Activated naive CD8-positive, alpha-beta T cell treated with anti-CD3 and anti-CD28 coated beads, Interleukin-2, amount 10 ng/mL, durations not matched to agents 7 days and 5 days (primary cell): ENCODE measurements at regions not wholly inside any gene's neighbourhood (a gene's known extent, or its start where the extent isn't known, plus 50 kb on each side); places are given as distances from the start of the nearest gene placed in this dataset.
A peak's percentile ranks its signal among the peaks of the same experiment; 100 is the strongest.

Experiments
- ATAC-seq: fragments of 150-1000 bp; cut with Tn5 transposase; one replicate; pipeline ENCODE4 v1.10.0; 2021; ENCODE audit warnings: low read depth, moderate library complexity
- POLR2A ChIA-PET: fragments of 350-600 bp; sonication (Branson Sonifier 250); formaldehyde crosslinking; loops from one replicate; lab custom pipeline; 2021; ENCODE audit warnings: antibody characterized with exemption; lab: Charles Lee
- DNase-seq: peaks from one replicate; pipeline ENCODE4 v3.0.0; 2021
- H3K27ac Mint-ChIP-seq: one replicate; pipeline ENCODE4 v1.8.0; 2022; ENCODE audit warnings: mild to moderate bottlenecking, mixed read lengths
- H3K27me3 Mint-ChIP-seq: one replicate; pipeline ENCODE4 v1.8.0; 2022; ENCODE audit warnings: mild to moderate bottlenecking, moderate library complexity, mixed read lengths
- H3K36me3 Mint-ChIP-seq: one replicate; pipeline ENCODE4 v1.8.0; 2021; ENCODE audit warnings: mild to moderate bottlenecking, mixed read lengths
- H3K4me1 Mint-ChIP-seq: one replicate; pipeline ENCODE4 v1.8.0; 2021; ENCODE audit warnings: mixed read lengths
- H3K4me3 Mint-ChIP-seq: one replicate; pipeline ENCODE4 v1.8.0; 2022; ENCODE audit warnings: mild to moderate bottlenecking, moderate library complexity, mixed read lengths
- H3K9me3 Mint-ChIP-seq: one replicate; pipeline ENCODE4 v1.8.0; 2021; ENCODE audit warnings: mixed read lengths

GRCh38 chr1:193321242-193321840, 134.9 kb upstream of the B3GALT2 start:
- Mint-ChIP-seq H3K9me3 (peaks cover 9% of the 10 kb centered on the region), H3K27me3 (no peaks in the 10 kb centered on the region), H3K4me3 (no peak overlapping the region), H3K27ac (no peak overlapping the region), H3K4me1 (no peaks in the 10 kb centered on the region), H3K36me3 (no peaks in the 10 kb centered on the region)
- DNase-seq = no peak
- no peak for ATAC-seq
- POLR2A ChIA-PET = no interaction called here

- ATAC-seq (no peak), DNase-seq (no peak)
- Mint-ChIP-seq H3K27me3 (no peaks in the 10 kb centered on the region), H3K4me1 (no peaks in the 10 kb centered on the region), H3K4me3 (no peak overlapping the region), H3K36me3 (no peaks in the 10 kb centered on the region), H3K27ac (no peak overlapping the region), H3K9me3 (peaks cover 3% of the 10 kb centered on the region)
- POLR2A ChIA-PET = no interaction called here
These were observed 133.9 kb upstream of the B3GALT2 start for GRCh38 chr1:193320270-193320669.

GRCh38 chr1:193318347-193318746, 131.9 kb upstream of the B3GALT2 start:
- no peak for ATAC-seq
- Mint-ChIP-seq H3K27ac (no peak overlapping the region), H3K27me3 (no peaks in the 10 kb centered on the region), H3K9me3 (peaks cover 3% of the 10 kb centered on the region), H3K4me3 (no peak overlapping the region), H3K36me3 (no peaks in the 10 kb centered on the region), H3K4me1 (no peaks in the 10 kb centered on the region)
- DNase-seq = no peak
- POLR2A ChIA-PET = no interaction called here

- H3K27ac Mint-ChIP-seq = no peak overlapping the region
- ATAC-seq (no peak), DNase-seq (no peak)
- H3K9me3 Mint-ChIP-seq = peaks cover 3% of the 10 kb centered on the region
- peaks cover 7% of the 10 kb centered on the region for H3K4me1 Mint-ChIP-seq
- no peaks in the 10 kb centered on the region for H3K27me3 Mint-ChIP-seq
- no peak overlapping the region for H3K4me3 Mint-ChIP-seq
- no peaks in the 10 kb centered on the region for H3K36me3 Mint-ChIP-seq
- POLR2A ChIA-PET = no interaction called here
These were observed 127.1 kb upstream of the B3GALT2 start for GRCh38 chr1:193313354-193314140.

GRCh38 chr1:193312432-193312831, 126.0 kb upstream of the B3GALT2 start:
- POLR2A ChIA-PET = no interaction called here
- DNase-seq (no peak), ATAC-seq (no peak)
- Mint-ChIP-seq H3K4me1 (peaks cover 7% of the 10 kb centered on the region), H3K4me3 (no peak overlapping the region), H3K36me3 (no peaks in the 10 kb centered on the region), H3K27ac (peak overlapping the region; percentile 50), H3K27me3 (no peaks in the 10 kb centered on the region), H3K9me3 (peaks cover under 1% of the 10 kb centered on the region)

- peak overlapping the region; percentile 8 for H3K27ac Mint-ChIP-seq
- H3K4me1 Mint-ChIP-seq = peaks cover 7% of the 10 kb centered on the region
- DNase-seq = no peak
- H3K27me3 Mint-ChIP-seq = no peaks in the 10 kb centered on the region
- no peaks in the 10 kb centered on the region for H3K36me3 Mint-ChIP-seq
- no peak overlapping the region for H3K4me3 Mint-ChIP-seq
- no peak for ATAC-seq
- no peaks in the 10 kb centered on the region for H3K9me3 Mint-ChIP-seq
- POLR2A ChIA-PET = no interaction called here
These were observed 125.0 kb upstream of the B3GALT2 start for GRCh38 chr1:193311226-193311948.

- no peak for ATAC-seq
- H3K27ac Mint-ChIP-seq = no peak overlapping the region
These were observed 124.2 kb upstream of the B3GALT2 start for GRCh38 chr1:193310564-193310963.

DNA sequence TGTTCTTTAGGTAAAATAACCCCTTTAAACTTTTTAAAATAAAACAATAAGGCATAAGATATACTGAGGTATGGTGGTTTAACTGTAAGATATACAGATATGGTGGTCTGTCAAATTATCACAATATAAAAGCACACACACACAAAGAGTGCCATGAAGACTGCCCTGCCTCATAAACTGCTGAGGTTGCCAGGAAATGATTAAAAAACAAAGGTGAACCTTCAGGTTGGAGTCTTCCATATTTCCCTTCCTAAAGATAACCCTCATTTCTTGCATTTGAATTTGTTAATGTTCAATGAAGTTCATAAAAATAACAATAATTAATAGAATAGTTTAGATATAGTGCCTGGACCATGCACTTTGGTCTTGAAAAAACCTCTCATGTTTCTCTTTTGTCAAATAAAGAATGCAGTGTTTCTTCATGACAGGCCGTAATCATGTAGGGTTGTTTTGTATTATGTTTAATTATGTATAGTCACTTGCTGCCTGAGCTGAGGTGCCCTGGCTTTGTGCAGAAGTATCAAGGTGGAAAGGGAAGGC, 123.6 kb upstream of the B3GALT2 start:
- Mint-ChIP-seq H3K27me3 (no peaks in the 10 kb centered on the region), H3K4me3 (no peak overlapping the region), H3K4me1 (peaks cover 7% of the 10 kb centered on the region), H3K27ac (no peak overlapping the region), H3K9me3 (no peaks in the 10 kb centered on the region), H3K36me3 (no peaks in the 10 kb centered on the region)
- ATAC-seq = no peak
- POLR2A ChIA-PET = no interaction called here
- DNase-seq = no peak

More at GRCh38 chr1:193310564-193310963, 124.2 kb upstream of the B3GALT2 start:
- POLR2A ChIA-PET = interaction anchor here (0.7 kb wide), 1 partner anchor 62 kb away, joined by 3 read pairs; no protein-coding TSS in a partner anchor
- Mint-ChIP-seq H3K36me3 (no peaks in the 10 kb centered on the region), H3K27me3 (no peaks in the 10 kb centered on the region), H3K9me3 (no peaks in the 10 kb centered on the region), H3K4me1 (peaks cover 7% of the 10 kb centered on the region), H3K4me3 (no peak overlapping the region)
- no peak for DNase-seq

DNA sequence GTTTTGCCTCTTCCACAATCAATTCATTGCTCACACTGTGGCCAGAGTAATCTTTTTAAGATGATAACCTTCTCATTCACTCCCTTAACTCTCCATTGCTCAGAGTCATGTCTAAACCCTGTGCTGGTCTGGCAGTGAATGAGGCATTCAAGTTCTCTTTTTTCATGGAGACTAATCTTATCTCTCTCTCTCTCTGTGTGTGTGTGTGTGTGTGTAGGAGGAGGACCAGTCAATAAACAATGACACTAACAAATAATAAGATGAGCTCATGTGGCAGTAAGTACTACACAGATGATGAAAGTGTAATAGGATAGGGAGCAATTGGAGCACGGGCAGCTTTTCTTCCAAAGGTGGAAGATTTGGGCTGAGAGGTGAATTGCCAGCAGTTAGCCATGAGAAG, 122.0 kb upstream of the B3GALT2 start:
- Mint-ChIP-seq H3K4me3 (no peak overlapping the region), H3K36me3 (no peaks in the 10 kb centered on the region), H3K4me1 (peaks cover 7% of the 10 kb centered on the region), H3K27me3 (no peaks in the 10 kb centered on the region), H3K9me3 (no peaks in the 10 kb centered on the region), H3K27ac (no peak overlapping the region)
- DNase-seq (no peak), ATAC-seq (no peak)
- POLR2A ChIA-PET = no interaction called here

- no peaks in the 10 kb centered on the region for H3K27me3 Mint-ChIP-seq
- no peaks in the 10 kb centered on the region for H3K9me3 Mint-ChIP-seq
- H3K27ac Mint-ChIP-seq = no peak overlapping the region
- POLR2A ChIA-PET = no interaction called here
- DNase-seq (no peak), ATAC-seq (no peak)
- H3K36me3 Mint-ChIP-seq = no peaks in the 10 kb centered on the region
- H3K4me1 Mint-ChIP-seq = peaks cover 7% of the 10 kb centered on the region
- H3K4me3 Mint-ChIP-seq = no peak overlapping the region
These were observed 120.0 kb upstream of the B3GALT2 start for GRCh38 chr1:193306430-193306829.
